ENCODE measurements at regions not wholly inside any gene's neighbourhood (a gene's known extent, or its start where the extent isn't known, plus 50 kb on each side); places are given as distances from the start of the nearest gene placed in this dataset.

GRCh38 chr1:228837817-228838716 is 102.8 kb downstream of the RHOU start:
- TF ChIP-seq, protein P1, sequence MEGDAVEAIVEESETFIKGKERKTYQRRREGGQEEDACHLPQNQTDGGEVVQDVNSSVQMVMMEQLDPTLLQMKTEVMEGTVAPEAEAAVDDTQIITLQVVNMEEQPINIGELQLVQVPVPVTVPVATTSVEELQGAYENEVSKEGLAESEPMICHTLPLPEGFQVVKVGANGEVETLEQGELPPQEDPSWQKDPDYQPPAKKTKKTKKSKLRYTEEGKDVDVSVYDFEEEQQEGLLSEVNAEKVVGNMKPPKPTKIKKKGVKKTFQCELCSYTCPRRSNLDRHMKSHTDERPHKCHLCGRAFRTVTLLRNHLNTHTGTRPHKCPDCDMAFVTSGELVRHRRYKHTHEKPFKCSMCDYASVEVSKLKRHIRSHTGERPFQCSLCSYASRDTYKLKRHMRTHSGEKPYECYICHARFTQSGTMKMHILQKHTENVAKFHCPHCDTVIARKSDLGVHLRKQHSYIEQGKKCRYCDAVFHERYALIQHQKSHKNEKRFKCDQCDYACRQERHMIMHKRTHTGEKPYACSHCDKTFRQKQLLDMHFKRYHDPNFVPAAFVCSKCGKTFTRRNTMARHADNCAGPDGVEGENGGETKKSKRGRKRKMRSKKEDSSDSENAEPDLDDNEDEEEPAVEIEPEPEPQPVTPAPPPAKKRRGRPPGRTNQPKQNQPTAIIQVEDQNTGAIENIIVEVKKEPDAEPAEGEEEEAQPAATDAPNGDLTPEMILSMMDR (IDR thresholded peaks at IDR 0.05), result no peak
- no peak for TF ChIP-seq POLR2A (IDR thresholded peaks at IDR 0.05)
